Dedifferentiated amniotic fluid mesenchymal stem cell (primary cell): ENCODE measurements at regions not wholly inside any gene's neighbourhood (a gene's known extent, or its start where the extent isn't known, plus 50 kb on each side); places are given as distances from the start of the nearest gene placed in this dataset.

Source experiments
- DNase-seq: peaks from one replicate; pipeline ENCODE4 v3.0.0-alpha.2; 2016; ENCODE audit errors: extremely low spot score

- no peak for DNase-seq
Measured at GRCh38 chr20:56925082-56925830, 296.1 kb downstream of the TFAP2C start.

DNA sequence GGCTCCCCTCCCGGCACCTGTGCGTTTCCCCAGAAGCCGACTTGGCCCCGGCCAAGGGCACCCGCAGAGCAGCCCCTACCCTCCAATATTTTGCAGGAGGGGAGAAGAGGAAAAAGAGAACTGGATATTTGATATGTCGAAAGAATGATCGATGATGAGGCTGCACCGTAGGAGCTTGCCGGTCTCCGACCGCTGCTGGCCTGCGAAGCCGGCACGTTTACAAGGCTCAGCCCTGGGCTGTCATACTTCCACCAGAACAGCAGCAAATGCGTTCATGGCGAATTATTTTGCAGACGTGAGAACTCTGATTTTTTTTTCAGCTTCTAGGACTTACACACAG lies 296.7 kb downstream of the TFAP2C start:
- no peak for DNase-seq

DNA sequence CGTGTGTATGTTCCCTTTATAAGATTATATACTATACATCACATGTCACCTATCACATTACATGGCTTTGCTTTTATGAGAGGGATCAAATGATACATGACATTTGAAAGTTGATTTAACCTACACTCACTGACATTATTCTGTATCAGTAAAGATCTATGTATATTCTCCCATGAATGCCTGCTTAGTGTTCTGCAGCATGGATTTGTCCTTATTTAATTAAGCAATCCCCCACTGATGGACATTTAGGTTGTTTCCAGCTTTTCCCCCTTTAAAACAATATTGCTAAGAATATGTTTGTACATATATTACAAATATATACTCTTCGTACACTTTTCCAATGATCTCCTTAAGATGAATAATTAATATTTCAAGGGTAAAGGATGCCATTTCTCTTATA lies 297.4 kb downstream of the TFAP2C start:
- no peak for DNase-seq

DNA sequence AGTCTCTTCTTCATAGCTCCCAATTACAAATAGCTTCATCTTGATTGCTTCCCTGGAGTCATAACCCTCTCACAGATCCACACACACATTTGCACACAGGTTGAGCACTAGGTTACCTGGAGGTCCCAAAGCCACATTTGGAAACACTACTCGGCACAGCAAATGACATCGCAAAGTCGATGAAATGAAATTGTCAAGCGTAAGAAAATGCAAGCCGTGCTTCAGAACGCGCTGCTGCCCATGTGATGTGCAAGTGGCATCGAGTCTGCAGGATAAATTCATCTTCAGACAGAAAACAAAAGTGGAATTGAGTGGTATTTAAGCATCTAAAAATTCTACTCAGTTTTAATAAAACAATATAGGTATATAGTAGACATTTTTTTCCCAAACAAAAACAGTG lies 298.0 kb downstream of the TFAP2C start:
- no peak for DNase-seq

GRCh38 chr20:56928007-56928406 lies 298.9 kb downstream of the TFAP2C start:
- no peak for DNase-seq

DNA sequence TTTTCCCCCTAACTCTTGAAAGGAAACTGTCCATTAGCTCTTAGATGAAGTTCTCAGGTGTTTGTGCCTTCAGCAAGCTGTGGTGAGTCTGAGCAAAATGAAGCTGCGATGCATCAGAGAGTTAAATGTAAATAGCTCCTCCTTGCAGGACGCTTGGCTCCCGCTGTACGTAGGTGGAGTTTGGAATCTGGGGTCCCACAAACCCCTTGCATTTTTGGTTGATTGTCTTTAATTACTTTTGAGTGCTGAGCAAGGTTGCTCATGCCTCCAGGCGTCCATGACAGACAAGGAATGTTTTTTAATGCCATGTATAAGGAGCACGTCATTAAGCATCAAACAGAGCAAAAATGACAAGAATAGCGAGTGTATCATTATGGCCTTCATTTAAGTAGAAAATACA lies 300.5 kb downstream of the TFAP2C start:
- DNase-seq = no peak

DNA sequence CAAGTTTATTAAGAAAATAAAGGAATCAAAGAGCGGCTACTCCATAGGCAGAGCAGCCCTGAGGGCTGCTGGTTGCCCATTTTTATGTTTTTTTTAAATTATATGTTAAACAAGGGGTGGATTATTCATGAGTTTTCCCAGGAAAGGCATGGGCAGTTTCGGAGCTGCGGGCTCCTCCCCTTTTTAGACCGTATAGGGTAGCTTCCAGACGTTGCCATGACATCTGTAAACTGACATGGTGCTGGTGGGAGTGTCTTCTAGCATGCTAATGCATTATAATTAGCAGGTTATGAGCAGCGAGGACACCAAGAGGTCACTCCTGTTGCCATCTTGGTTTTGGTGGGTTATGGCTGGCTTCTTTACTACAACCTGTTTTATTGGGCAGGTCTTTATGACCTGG lies 301.8 kb downstream of the TFAP2C start:
- DNase-seq = no peak

DNA sequence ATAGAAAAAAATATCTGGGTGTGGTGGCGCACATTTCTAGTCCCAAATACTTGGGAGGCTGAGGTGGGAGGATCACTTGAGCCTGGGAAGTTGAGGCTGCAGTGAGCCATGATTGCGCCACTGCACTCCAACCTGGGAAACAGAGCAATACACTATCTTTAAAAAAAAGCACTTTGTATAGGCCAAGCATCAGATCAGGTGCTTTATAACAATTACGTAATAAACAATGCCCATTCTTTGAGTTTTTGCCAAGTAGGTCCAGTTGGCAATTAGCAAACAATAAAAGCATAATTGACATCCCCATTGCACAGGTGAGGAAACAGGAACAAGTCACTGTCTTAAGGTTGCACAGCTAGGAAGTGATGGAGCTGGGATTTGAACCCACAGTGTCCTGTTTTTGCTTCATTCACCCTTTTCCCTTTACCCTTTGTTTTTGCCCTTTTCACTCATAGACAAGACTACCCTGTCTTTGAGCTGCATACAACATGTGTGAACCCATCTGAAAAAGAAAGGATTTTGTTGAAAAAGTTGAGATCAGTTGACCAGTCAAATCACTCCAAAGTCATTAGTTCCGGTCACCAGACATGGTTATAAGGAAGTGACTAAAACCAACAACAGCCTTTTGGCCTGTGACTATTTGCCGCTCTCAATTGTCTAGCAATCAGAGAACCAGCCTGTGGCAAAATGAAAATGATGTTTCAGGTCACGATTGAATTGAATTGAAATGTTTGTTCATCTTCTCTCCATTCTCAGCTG lies 303.6 kb downstream of the TFAP2C start:
- no peak for DNase-seq

DNA sequence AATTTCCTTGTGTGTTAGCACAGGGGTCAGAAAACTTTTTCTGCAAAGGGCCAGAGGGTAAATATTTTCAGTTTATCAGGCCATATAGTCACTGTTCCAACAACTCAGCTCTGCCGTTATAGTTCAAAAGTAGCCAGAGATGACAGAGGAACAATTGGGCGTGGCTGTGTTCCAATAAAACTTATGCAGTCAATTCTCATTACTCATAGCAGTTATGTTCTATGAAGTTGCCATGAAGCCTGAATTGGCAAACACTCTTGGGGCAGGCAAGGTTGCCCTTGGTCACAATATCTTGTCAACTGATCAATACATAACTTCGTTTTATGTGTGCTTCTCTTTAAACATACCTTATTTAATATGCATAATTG lies 304.2 kb downstream of the TFAP2C start:
- no peak for DNase-seq

DNA sequence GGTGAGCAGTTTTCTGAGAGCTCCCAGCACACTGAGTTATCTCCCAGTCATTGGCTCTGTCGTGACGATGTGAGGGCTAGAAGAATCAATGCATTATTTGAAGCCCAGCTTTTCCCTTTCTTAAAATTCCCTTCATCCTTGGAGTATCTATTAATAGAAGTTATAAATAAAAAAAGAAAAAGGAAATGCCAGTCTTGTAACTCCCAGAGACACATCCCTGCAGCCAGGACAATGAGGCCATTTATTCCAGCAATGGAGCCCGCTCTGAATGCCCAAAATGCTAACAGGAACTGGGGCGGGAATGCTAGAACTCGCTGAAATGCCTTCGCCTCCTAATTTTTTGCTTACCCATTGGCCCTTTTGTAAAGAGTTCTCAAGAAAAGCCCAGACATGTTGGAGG lies 305.8 kb downstream of the TFAP2C start:
- no peak for DNase-seq

- DNase-seq = no peak
Measured at GRCh38 chr20:56940466-56940865, 311.4 kb downstream of the TFAP2C start.

DNA sequence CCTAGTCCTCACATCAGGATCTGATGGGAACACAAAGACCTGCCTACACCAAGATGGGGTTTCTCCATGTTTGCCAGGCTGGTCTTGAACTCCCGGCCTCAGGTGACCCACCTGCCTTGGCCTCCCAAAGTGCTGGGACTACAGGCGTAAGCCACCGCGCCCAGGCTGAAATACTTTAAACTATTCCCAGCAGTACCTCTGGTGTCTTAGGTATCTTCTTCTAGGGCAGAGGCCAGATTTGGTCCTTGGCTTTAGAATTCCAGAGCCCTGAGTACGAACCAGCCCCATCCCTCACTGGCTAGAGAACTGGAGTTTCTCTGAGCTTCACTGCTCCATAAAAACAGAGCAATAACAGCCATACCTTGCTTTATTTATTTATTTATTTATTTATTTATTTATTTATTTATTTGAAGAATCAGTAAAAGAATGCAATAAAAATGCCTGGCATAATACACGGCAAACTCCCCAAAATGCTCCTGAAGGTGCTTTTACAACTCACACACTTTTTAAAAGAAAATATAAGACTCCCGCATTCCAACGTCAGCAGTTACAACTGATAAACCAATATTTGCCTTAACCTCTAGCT lies 312.1 kb downstream of the TFAP2C start:
- DNase-seq = no peak

- no peak for DNase-seq
Measured at GRCh38 chr20:56943946-56944945, 315.1 kb downstream of the TFAP2C start.

DNA sequence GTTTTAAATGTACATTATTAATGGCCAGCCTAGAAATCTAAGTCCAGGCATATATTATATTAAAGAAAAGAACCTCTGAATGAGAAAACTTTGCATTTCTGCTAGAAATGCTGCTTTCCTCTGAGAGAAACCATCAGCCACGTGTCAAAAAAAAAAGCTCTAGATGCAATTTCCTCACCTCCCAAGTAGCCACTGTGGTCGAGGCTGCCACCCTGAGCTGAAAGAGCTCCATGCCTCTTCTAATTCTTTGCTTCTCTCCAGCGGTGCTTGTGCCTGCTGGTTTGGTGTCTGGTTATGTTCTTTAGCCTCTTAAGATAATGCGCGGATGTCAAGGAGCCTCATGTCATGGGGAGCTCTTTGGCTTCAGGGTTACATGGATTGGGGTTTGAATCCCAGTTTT lies 316.0 kb downstream of the TFAP2C start:
- no peak for DNase-seq

GRCh38 chr20:56945901-56946300 lies 316.8 kb downstream of the TFAP2C start:
- no peak for DNase-seq

DNA sequence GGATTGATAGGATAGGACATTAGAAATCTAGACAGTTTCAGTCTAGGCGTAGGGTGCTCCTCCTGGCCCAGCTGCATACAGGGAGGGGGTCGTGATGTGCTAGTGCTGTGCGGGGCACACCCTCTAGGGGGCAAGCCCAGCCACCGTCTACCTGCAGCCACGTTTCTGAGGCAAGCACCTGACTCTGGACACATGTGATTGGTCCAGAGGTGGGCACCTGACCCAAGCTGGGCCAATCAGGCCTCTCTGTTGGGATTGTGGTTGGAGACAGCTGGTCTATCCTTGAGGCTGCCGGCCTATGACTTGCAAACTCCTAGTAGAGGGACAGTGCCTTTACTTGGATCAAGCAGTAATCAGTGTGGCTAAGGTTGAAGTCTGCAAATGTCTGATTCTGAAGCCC lies 317.1 kb downstream of the BMP7 start:
- no peak for DNase-seq

DNA sequence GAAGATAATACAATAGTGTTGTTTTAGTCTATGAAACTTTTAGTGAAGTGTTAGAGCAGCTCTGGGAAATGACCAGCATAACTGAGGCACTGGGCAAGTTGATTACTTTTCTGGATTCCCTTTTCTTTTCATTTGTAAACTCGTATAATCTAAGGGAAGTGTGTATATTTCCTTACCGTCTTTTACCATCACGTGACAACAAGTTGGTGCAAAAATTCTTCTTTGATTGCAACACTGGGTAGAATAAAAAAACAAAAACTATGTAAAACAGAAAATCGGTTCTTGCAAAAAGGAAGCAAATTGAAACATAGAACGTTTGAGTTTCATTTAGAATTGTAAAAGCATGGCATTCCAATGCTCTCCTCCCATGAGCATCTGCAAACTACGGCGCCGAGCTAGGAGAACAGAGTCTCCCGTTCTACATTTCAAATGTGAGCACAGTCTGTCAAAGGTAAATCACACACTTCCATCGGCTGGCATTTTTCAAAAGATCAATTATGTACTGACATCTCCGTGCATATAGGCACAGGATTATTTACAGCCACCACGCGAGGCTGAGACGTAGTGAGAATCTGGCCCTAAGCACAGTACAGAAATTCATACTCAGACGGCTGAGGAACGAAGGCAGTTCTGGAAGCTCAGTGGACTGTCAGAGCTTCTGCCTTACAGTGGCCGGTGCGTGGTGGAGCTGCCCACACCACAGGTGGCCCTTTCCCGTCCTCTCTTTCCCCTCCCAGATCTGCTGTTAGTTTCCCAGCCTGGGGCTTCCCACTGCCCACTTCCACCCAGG lies 314.0 kb downstream of the BMP7 start:
- DNase-seq = no peak

- DNase-seq = no peak
Measured at GRCh38 chr20:56953048-56953586, 313.3 kb downstream of the BMP7 start.

GRCh38 chr20:56954797-56955196 lies 311.6 kb downstream of the BMP7 start:
- DNase-seq = no peak

GRCh38 chr20:56955680-56956079 lies 310.8 kb downstream of the BMP7 start:
- DNase-seq = no peak

- DNase-seq = no peak
Measured at GRCh38 chr20:56956534-56956933, 309.9 kb downstream of the BMP7 start.
